Calu3 (cell line): ENCODE measurements at regions not wholly inside any gene's neighbourhood (a gene's known extent, or its start where the extent isn't known, plus 50 kb on each side); places are given as distances from the start of the nearest gene placed in this dataset.

ENCODE experiments used
- BruUV-seq: library from RNA; stranded (reverse); fragments of 400-500 nt; replicated peaks from 2 replicates; lab custom pipeline; 2021; lab: Mats Ljungman, UMichigan
- CTCF ChIA-PET: fragments of 300-600 bp; sonication (Branson Sonifier 250); formaldehyde crosslinking; loops from one replicate; lab custom pipeline; 2022; ENCODE audit warnings: antibody characterized with exemption; lab: Charles Lee
- DNase-seq: peaks from one replicate; pipeline ENCODE4 v3.0.0; 2022
- H3K27ac Mint-ChIP-seq: one replicate; pipeline ENCODE4 v1.8.0; 2022; ENCODE audit warnings: mixed read lengths; ENCODE audit not compliant: unreplicated experiment
- H3K27me3 Mint-ChIP-seq: one replicate; pipeline ENCODE4 v1.8.0; 2022; ENCODE audit warnings: mixed read lengths; ENCODE audit not compliant: unreplicated experiment
- H3K36me3 Mint-ChIP-seq: one replicate; pipeline ENCODE4 v1.8.0; 2022; ENCODE audit warnings: mild to moderate bottlenecking, moderate library complexity, mixed read lengths; ENCODE audit not compliant: insufficient read depth, unreplicated experiment
- H3K4me1 Mint-ChIP-seq: one replicate; pipeline ENCODE4 v1.8.0; 2022; ENCODE audit warnings: mild to moderate bottlenecking, low read depth, mixed read lengths; ENCODE audit not compliant: unreplicated experiment
- H3K4me3 Mint-ChIP-seq: one replicate; pipeline ENCODE4 v1.8.0; 2022; ENCODE audit warnings: mild to moderate bottlenecking, low read depth, moderate library complexity, mixed read lengths; ENCODE audit not compliant: unreplicated experiment
- H3K9me3 Mint-ChIP-seq: one replicate; pipeline ENCODE4 v1.8.0; 2022; ENCODE audit warnings: low read depth, mixed read lengths; ENCODE audit not compliant: unreplicated experiment
- intact Hi-C: fragments of 100-400 bp; cut with micrococcal nuclease; formaldehyde crosslinking; loops from one replicate; pipeline ENCODE4 v1.10.0; 2022; ENCODE audit not compliant: unreplicated experiment
- TF ChIP-seq, protein P1 (sequence below): fragments of 200-600 bp; IDR thresholded peaks from one replicate; pipeline ENCODE4 v1.8.0; 2022; ENCODE audit warnings: antibody characterized with exemption; ENCODE audit not compliant: unreplicated experiment

DNA sequence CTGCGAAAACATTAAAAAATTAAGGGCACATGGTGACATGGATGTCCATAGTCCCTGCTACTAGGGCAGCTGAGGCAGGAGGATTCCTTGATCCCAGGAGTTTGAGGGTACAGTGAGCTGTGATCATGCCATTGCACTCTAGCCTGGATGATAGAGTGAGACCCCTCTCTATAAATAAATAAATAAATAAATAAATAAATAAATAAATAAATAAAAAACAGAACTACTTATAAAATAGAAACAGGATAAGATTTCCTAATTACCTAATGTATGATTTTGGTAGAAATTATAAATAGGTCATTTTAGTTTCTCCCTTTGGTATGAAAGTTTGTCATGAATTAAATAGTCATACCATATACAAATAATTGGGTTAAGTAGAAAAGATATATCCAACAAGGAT is 916.2 kb downstream of the GRIK2 start:
- DNase-seq, result no peak
- BruUV-seq, result no TSS peak
- TF ChIP-seq, protein P1, sequence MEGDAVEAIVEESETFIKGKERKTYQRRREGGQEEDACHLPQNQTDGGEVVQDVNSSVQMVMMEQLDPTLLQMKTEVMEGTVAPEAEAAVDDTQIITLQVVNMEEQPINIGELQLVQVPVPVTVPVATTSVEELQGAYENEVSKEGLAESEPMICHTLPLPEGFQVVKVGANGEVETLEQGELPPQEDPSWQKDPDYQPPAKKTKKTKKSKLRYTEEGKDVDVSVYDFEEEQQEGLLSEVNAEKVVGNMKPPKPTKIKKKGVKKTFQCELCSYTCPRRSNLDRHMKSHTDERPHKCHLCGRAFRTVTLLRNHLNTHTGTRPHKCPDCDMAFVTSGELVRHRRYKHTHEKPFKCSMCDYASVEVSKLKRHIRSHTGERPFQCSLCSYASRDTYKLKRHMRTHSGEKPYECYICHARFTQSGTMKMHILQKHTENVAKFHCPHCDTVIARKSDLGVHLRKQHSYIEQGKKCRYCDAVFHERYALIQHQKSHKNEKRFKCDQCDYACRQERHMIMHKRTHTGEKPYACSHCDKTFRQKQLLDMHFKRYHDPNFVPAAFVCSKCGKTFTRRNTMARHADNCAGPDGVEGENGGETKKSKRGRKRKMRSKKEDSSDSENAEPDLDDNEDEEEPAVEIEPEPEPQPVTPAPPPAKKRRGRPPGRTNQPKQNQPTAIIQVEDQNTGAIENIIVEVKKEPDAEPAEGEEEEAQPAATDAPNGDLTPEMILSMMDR, result no peak
- Mint-ChIP-seq H3K27me3 (no peaks in the 10 kb centered on the region), H3K36me3 (no peaks in the 10 kb centered on the region), H3K4me3 (no peak overlapping the region), H3K9me3 (peaks cover 5% of the 10 kb centered on the region), H3K27ac (no peak overlapping the region), H3K4me1 (no peaks in the 10 kb centered on the region)
- intact Hi-C loops, result no loop called here
- CTCF ChIA-PET, result no interaction called here

DNA sequence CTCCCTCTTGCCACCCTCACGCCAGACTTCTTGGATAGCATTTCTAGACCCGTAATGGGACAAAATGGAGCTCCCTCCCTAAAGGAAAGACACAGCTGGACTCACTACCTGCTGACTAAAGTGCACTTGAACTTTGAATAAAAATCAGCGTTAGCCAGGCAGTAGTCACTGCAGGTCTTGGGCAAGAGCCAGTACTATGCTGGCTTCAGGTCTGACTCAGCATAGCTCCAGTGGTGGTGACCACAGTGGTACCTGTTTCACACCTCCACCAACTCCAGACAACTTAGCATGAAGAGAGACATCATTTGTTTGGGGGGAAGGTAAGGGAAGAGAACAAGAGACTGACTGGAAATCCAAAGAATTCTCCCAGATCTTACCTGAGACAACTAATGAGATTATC is 906.8 kb downstream of the GRIK2 start:
- Mint-ChIP-seq H3K27ac (no peak overlapping the region), H3K4me3 (no peak overlapping the region), H3K4me1 (no peaks in the 10 kb centered on the region), H3K9me3 (no peaks in the 10 kb centered on the region), H3K36me3 (no peaks in the 10 kb centered on the region), H3K27me3 (no peaks in the 10 kb centered on the region)
- TF ChIP-seq, protein P1, result no peak
- no TSS peak for BruUV-seq
- CTCF ChIA-PET, result interaction anchor here (0.5 kb wide), 1 partner anchor 609 kb away, joined by 4 read pairs; no protein-coding TSS in a partner anchor
- DNase-seq, result peak; percentile 1
- intact Hi-C loops, result no loop called here

DNA sequence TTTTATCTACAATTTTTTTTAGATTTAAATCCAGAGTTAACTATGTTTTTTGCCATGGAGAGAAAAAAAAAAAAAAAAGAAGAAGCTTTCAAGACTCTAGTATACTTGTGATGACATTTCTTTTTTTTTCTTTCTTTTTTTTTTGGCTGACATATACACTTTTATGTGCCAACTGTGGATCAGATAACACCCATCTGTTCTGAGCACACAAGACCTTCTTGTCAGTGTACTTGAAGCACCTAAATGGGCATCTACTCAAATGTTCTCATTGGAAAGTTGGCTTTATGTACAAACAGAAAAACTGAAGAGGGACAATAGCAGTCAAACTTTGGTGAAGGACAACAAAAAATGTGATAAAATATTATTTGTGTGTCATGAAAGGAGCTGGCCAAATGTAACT is 904.5 kb downstream of the GRIK2 start:
- H3K36me3 Mint-ChIP-seq, result no peaks in the 10 kb centered on the region
- intact Hi-C loops, result no loop called here
- no peaks in the 10 kb centered on the region for H3K4me1 Mint-ChIP-seq
- no peak for DNase-seq
- H3K27me3 Mint-ChIP-seq, result no peaks in the 10 kb centered on the region
- no peak overlapping the region for H3K27ac Mint-ChIP-seq
- no peak overlapping the region for H3K4me3 Mint-ChIP-seq
- TF ChIP-seq, protein P1, result no peak
- CTCF ChIA-PET, result no interaction called here
- peaks cover 4% of the 10 kb centered on the region for H3K9me3 Mint-ChIP-seq
- BruUV-seq, result no TSS peak
